Stimulated activated CD8-positive, alpha-beta memory T cell treated with anti-CD3 and anti-CD28 coated beads, Interleukin-4, amount 100 ng/mL, for 24 hours (primary cell): ENCODE measurements at regions not wholly inside any gene's neighbourhood (a gene's known extent, or its start where the extent isn't known, plus 50 kb on each side); places are given as distances from the start of the nearest gene placed in this dataset.
"Not testable (repeated sequence)": the region's sequence is repeated elsewhere in the genome, so short reads cannot be mapped to it uniquely, and the experiment has no call there.

Source experiments
- DNase-seq: peaks from one replicate; pipeline ENCODE4 v3.0.0-alpha.2; 2020; ENCODE audit warnings: low read depth

GRCh38 chr20:52306477-52306876 lies 114.9 kb upstream of the ZFP64 start:
- no peak for DNase-seq

GRCh38 chr20:52305858-52306257 lies 114.3 kb upstream of the ZFP64 start:
- peak; percentile 1 for DNase-seq

GRCh38 chr20:52305024-52305645 lies 113.6 kb upstream of the ZFP64 start:
- no peak for DNase-seq

GRCh38 chr20:52303281-52303950 lies 111.8 kb upstream of the ZFP64 start:
- DNase-seq, result peak; percentile 4

- DNase-seq, result no peak
These were observed 111.2 kb upstream of the ZFP64 start for GRCh38 chr20:52302736-52303135.

- not testable (repeated sequence) for DNase-seq
These were observed 110.5 kb upstream of the ZFP64 start for GRCh38 chr20:52302051-52302450.

- DNase-seq, result no peak
These were observed 104.0 kb upstream of the ZFP64 start for GRCh38 chr20:52295556-52295955.

GRCh38 chr20:52294106-52294628 lies 102.6 kb upstream of the ZFP64 start:
- DNase-seq, result no peak

- no peak for DNase-seq
These were observed 99.5 kb upstream of the ZFP64 start for GRCh38 chr20:52291109-52291508.

- no peak for DNase-seq
These were observed 99.0 kb upstream of the ZFP64 start for GRCh38 chr20:52290569-52290968.

GRCh38 chr20:52289956-52290565 lies 98.5 kb upstream of the ZFP64 start:
- no peak for DNase-seq

- DNase-seq, result no peak
These were observed 88.8 kb upstream of the ZFP64 start for GRCh38 chr20:52280407-52280806.

GRCh38 chr20:52279706-52280105 lies 88.1 kb upstream of the ZFP64 start:
- DNase-seq, result no peak

GRCh38 chr20:52275181-52275691 lies 83.7 kb upstream of the ZFP64 start:
- no peak for DNase-seq

GRCh38 chr20:52270696-52271095 lies 79.1 kb upstream of the ZFP64 start:
- DNase-seq, result no peak

- DNase-seq, result no peak
These were observed 78.5 kb upstream of the ZFP64 start for GRCh38 chr20:52270001-52270606.

- no peak for DNase-seq
These were observed 77.7 kb upstream of the ZFP64 start for GRCh38 chr20:52269321-52269720.

GRCh38 chr20:52268184-52268749 lies 76.7 kb upstream of the ZFP64 start:
- no peak for DNase-seq

GRCh38 chr20:52267418-52267817 lies 75.8 kb upstream of the ZFP64 start:
- no peak for DNase-seq

- DNase-seq, result no peak
These were observed 72.2 kb upstream of the ZFP64 start for GRCh38 chr20:52263757-52264156.

GRCh38 chr20:52261792-52262191 lies 70.2 kb upstream of the ZFP64 start:
- no peak for DNase-seq

- DNase-seq, result no peak
These were observed 67.7 kb upstream of the ZFP64 start for GRCh38 chr20:52259295-52259694.
